H1 (cell line): ENCODE measurements at regions not wholly inside any gene's neighbourhood (a gene's known extent, or its start where the extent isn't known, plus 50 kb on each side); places are given as distances from the start of the nearest gene placed in this dataset.

ENCODE experiments used
- CTCF ChIA-PET: fragments of 300-600 bp; sonication (Branson Sonifier 250); formaldehyde crosslinking; loops from one replicate; lab custom pipeline; 2021; ENCODE audit not compliant: partially characterized antibody; lab: Charles Lee
- POLR2A ChIA-PET: fragments of 300-600 bp; sonication (Branson Sonifier 250); formaldehyde crosslinking; loops from one replicate; lab custom pipeline; 2021; ENCODE audit warnings: inconsistent platforms; ENCODE audit not compliant: partially characterized antibody; lab: Charles Lee
- DNase-seq, 2 experiments: peaks; one replicate each; pipeline versions ENCODE4 v3.0.0 to v3.0.0-alpha.2; 2010 to 2022; ENCODE audit warnings: low spot score in 2 of 2, low read depth in 1 of 2, mixed read lengths in 1 of 2
- FAIRE-seq: peaks from 2 replicates; lab custom pipeline; 2011; peaks lifted over from hg19 to GRCh38; lab: Jason Lieb, UNC
- H2AFZ ChIP-seq: 2 replicates; pipeline ENCODE4 v1.8.1; 2012; ENCODE audit warnings: low read length, inconsistent platforms
- H2AK5ac ChIP-seq: 2 replicates; pipeline ENCODE4 v1.6.1; 2013; ENCODE audit warnings: low read depth, low read length
- H2BK120ac ChIP-seq: replicated peaks from 2 replicates; pipeline ENCODE3; 2013; ENCODE audit warnings: low read depth, low read length, inconsistent platforms
- H2BK12ac ChIP-seq: 2 replicates; pipeline ENCODE4 v1.6.1; 2013; ENCODE audit warnings: low read depth, low read length
- H2BK15ac ChIP-seq: 2 replicates; pipeline ENCODE4 v1.6.1; 2013; ENCODE audit warnings: low read length
- H2BK20ac ChIP-seq: 2 replicates; pipeline ENCODE4 v1.6.1; 2013; ENCODE audit warnings: low read length
- H2BK5ac ChIP-seq: 2 replicates; pipeline ENCODE4 v1.6.1; 2013; ENCODE audit warnings: low read depth, low read length
- H3K14ac ChIP-seq: 2 replicates; pipeline ENCODE4 v1.6.1; 2013; ENCODE audit warnings: inconsistent platforms; ENCODE audit not compliant: insufficient read length
- H3K18ac ChIP-seq: 2 replicates; pipeline ENCODE4 v1.6.1; 2013; ENCODE audit warnings: low read length; ENCODE audit errors: extremely low read depth
- H3K23ac ChIP-seq: 2 replicates; pipeline ENCODE4 v1.6.1; 2013; ENCODE audit warnings: inconsistent platforms; ENCODE audit not compliant: insufficient read length
- H3K23me2 ChIP-seq: 2 replicates; pipeline ENCODE4 v1.6.1; 2013; ENCODE audit warnings: low read depth, low read length
- H3K27ac ChIP-seq: 2 replicates; pipeline ENCODE4 v1.6.1; 2011; ENCODE audit warnings: low read depth, low read length, inconsistent platforms
- H3K27me3 ChIP-seq, 4 experiments: replicated peaks in 1 of 4; 1 replicate in 1 of 4; 2 replicates in 3 of 4; pipeline versions ENCODE4 v1.6.1 to v1.8.1; 2011 to 2013; ENCODE audit warnings: low read length in 3 of 4, mild to moderate bottlenecking in 3 of 4, inconsistent platforms in 2 of 4, mixed read lengths in 2 of 4, moderate library complexity in 1 of 4; ENCODE audit not compliant: control insufficient read depth in 3 of 4, insufficient read depth in 3 of 4; ENCODE audit errors: extremely low read depth in 1 of 4
- H3K36me3 ChIP-seq, 4 experiments: 2 replicates each; pipeline versions ENCODE4 v1.6.1 to v1.8.1; 2011 to 2013; ENCODE audit warnings: mild to moderate bottlenecking in 4 of 4, low read length in 3 of 4, moderate library complexity in 2 of 4, control low read depth in 1 of 4, inconsistent platforms in 1 of 4; ENCODE audit not compliant: insufficient read depth in 4 of 4, control insufficient read depth in 2 of 4
- H3K4ac ChIP-seq: replicated peaks from 2 replicates; pipeline ENCODE3; 2013; ENCODE audit warnings: low read length, low read depth, mixed read lengths, inconsistent platforms; ENCODE audit not compliant: insufficient read length
- H3K4me1 ChIP-seq, 4 experiments: replicated peaks in 1 of 4; 1 replicate in 1 of 4; 2 replicates in 3 of 4; pipeline versions ENCODE4 v1.6.1 to v1.8.1; 2011 to 2013; ENCODE audit warnings: low read length in 3 of 4, inconsistent platforms in 2 of 4, mixed read lengths in 1 of 4; ENCODE audit not compliant: insufficient read depth in 4 of 4, control insufficient read depth in 3 of 4
- H3K4me2 ChIP-seq, 2 experiments: 2 replicates each; pipeline versions ENCODE4 v1.6.1 to v1.8.1; 2011 to 2013; ENCODE audit warnings: low read depth in 2 of 2, low read length in 2 of 2, control low read depth in 1 of 2, inconsistent platforms in 1 of 2, mild to moderate bottlenecking in 1 of 2; ENCODE audit not compliant: insufficient read depth in 1 of 2
- H3K4me3 ChIP-seq, 4 experiments: fragments of 200-600, 300-600 bp in 1 of 4; sonication (generic), shearing (Covaris generic), sonication (Bioruptor Twin) in 1 of 4; 2 replicates each; pipeline versions ENCODE4 v1.5.1 to v1.8.1; 2011 to 2016; ENCODE audit warnings: low read length in 4 of 4, low read depth in 3 of 4, control low read depth in 2 of 4, inconsistent platforms in 2 of 4, mild to moderate bottlenecking in 2 of 4, mixed read lengths in 1 of 4, moderate library complexity in 1 of 4; ENCODE audit not compliant: insufficient read depth in 2 of 4; ENCODE audit errors: extremely low read depth in 1 of 4
- H3K56ac ChIP-seq: replicated peaks from 2 replicates; pipeline ENCODE3; 2013; ENCODE audit warnings: low read depth, mild to moderate bottlenecking, mixed read lengths, low read length, inconsistent platforms; ENCODE audit not compliant: insufficient read length
- H3K79me1 ChIP-seq: 2 replicates; pipeline ENCODE4 v1.6.1; 2013; ENCODE audit warnings: low read depth, low read length, control low read depth
- H3K79me2 ChIP-seq, 2 experiments: 2 replicates each; pipeline versions ENCODE4 v1.6.1 to v1.8.1; 2012 to 2013; ENCODE audit warnings: low read length in 2 of 2, mild to moderate bottlenecking in 2 of 2, inconsistent platforms in 1 of 2; ENCODE audit not compliant: insufficient read depth in 2 of 2, control insufficient read depth in 1 of 2
- H3K9ac ChIP-seq, 4 experiments: replicated peaks in 1 of 4; 1 replicate in 1 of 4; 2 replicates in 3 of 4; pipeline versions ENCODE4 v1.6.1 to v1.8.1; 2011 to 2013; ENCODE audit warnings: low read depth in 3 of 4, low read length in 3 of 4, control low read depth in 2 of 4, mild to moderate bottlenecking in 2 of 4, moderate library complexity in 2 of 4, inconsistent platforms in 1 of 4; ENCODE audit errors: extremely low read depth in 1 of 4
- H3K9me3 ChIP-seq, 2 experiments: 2 replicates each; pipeline versions ENCODE4 v1.6.1 to v1.8.1; 2012 to 2013; ENCODE audit warnings: mild to moderate bottlenecking in 2 of 2, moderate library complexity in 2 of 2, control low read depth in 1 of 2, inconsistent platforms in 1 of 2, low read depth in 1 of 2, low read length in 1 of 2, mixed read lengths in 1 of 2; ENCODE audit not compliant: insufficient read depth in 2 of 2
- H4K20me1 ChIP-seq, 2 experiments: replicated peaks in 1 of 2; 2 replicates each; pipeline versions ENCODE3 to v1.8.1; 2011 to 2013; ENCODE audit warnings: inconsistent platforms in 2 of 2, low read length in 2 of 2, mild to moderate bottlenecking in 1 of 2; ENCODE audit not compliant: insufficient read depth in 2 of 2, control insufficient read depth in 1 of 2
- H4K5ac ChIP-seq: 2 replicates; pipeline ENCODE4 v1.6.1; 2013; ENCODE audit warnings: low read length, low read depth, mixed read lengths, inconsistent platforms; ENCODE audit not compliant: insufficient read length
- H4K8ac ChIP-seq: 2 replicates; pipeline ENCODE4 v1.8.0; 2013; ENCODE audit warnings: mild to moderate bottlenecking, moderate library complexity, low read length, inconsistent platforms; ENCODE audit not compliant: insufficient read depth; ENCODE audit errors: extremely low read depth
- H4K91ac ChIP-seq: replicated peaks from 2 replicates; pipeline ENCODE3; 2013; ENCODE audit warnings: low read length, mixed read lengths, inconsistent platforms; ENCODE audit not compliant: insufficient read length
- GABPA ChIP-seq: IDR thresholded peaks from 2 replicates; pipeline ENCODE4 v1.6.1; 2011; ENCODE audit warnings: mild to moderate bottlenecking, low read length, moderate library complexity, borderline replicate concordance; ENCODE audit not compliant: insufficient read depth
- HDAC2 ChIP-seq, 2 experiments: fragments of 300-600 bp in 1 of 2; sonication (generic) in 1 of 2; IDR thresholded peaks; 2 replicates each; pipeline ENCODE4 v1.6.1; 2011 to 2012; ENCODE audit warnings: low read depth in 2 of 2, low read length in 2 of 2, mild to moderate bottlenecking in 2 of 2, moderate library complexity in 2 of 2, borderline replicate concordance in 1 of 2, inconsistent platforms in 1 of 2
- RFX5 ChIP-seq: IDR thresholded peaks from 2 replicates; pipeline ENCODE4 v1.6.1; 2011; ENCODE audit warnings: low read depth, low read length, improper control_type of control experiment, borderline replicate concordance
- WGBS, 2 experiments: shearing (Covaris generic) in 1 of 2; methylation state at CpG; one replicate each; pipeline versions ENCODE4 v1.1.6 to v1.1.7; 2013 to 2015; ENCODE audit warnings: low lambda C conversion rate in 2 of 2, mixed read lengths in 2 of 2, inconsistent platforms in 1 of 2, low coverage in 1 of 2, missing lambda C conversion rate in 1 of 2; ENCODE audit not compliant: insufficient replicate concordance in 2 of 2, insufficient coverage in 1 of 2, insufficient read length in 1 of 2; ENCODE audit errors: extremely low coverage in 1 of 2, missing lambda C conversion rate in 1 of 2; 5-methylcytosine and 5-hydroxymethylcytosine counted together

DNA sequence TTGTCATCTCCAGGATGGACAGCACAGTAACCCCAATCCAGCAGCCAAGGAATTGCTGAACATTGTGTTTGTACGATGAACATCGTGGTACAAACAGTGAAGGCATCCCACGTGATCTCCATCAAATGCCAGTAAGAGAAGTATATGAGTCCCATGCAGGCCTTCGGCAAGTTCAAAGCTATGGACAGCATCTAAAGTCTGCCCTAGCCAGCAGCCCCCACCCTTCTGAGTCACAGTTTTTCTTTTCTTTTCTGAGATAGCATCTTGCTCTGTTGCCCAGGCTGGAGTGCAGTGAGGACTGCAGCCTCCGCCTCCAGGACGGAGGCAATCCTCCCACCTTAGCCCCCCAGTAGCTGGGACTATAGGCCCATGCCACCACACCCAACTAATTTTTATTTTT is 71.0 kb upstream of the SRD5A2 start:
- Histone ChIP-seq H3K27me3 (no peaks in the 10 kb centered on the region), H3K14ac (no peak overlapping the region), H2BK120ac (no peak overlapping the region), H3K79me2 (no peaks in the 10 kb centered on the region), H3K23ac (no peak overlapping the region), H2BK15ac (no peak overlapping the region), H2AFZ (no peak overlapping the region), H3K4me3 (no peak overlapping the region), H3K4ac (no peak overlapping the region), H3K36me3 (no peaks in the 10 kb centered on the region), H3K4me2 (no peak overlapping the region), H3K9me3 (peaks cover 33 to 57% of the 10 kb centered on the region in 2 experiments), H4K8ac (no peak overlapping the region), H3K27ac (no peak overlapping the region), H3K56ac (no peak overlapping the region), H3K4me1 (no peaks in the 10 kb centered on the region), H3K18ac (no peak overlapping the region), H4K5ac (no peak overlapping the region), H3K9ac (no peak overlapping the region), H2AK5ac (no peak overlapping the region), H4K20me1 (no peaks in the 10 kb centered on the region), H2BK5ac (no peak overlapping the region), H3K23me2 (no peaks in the 10 kb centered on the region), H4K91ac (no peak overlapping the region), H2BK20ac (no peak overlapping the region), H3K79me1 (no peaks in the 10 kb centered on the region), H2BK12ac (no peak overlapping the region)
- FAIRE-seq (no peak), DNase-seq (no peak)
- 90% methylated on average over 6 of the region's 6 CpGs; no CpG with 5 or more reads in 1 of the 2 experiments for WGBS, 2 experiments
- TF ChIP-seq GABPA (no peak), HDAC2 (IDR thresholded peaks at IDR 0.05; ENCODE audit: borderline replicate concordance in 1 of 2, low read depth in 2 of 2, low read length in 2 of 2) (no peak), RFX5 (no peak)
- CTCF ChIA-PET, result interaction anchor here (1.3 kb wide), 1 partner anchor 13 kb away, joined by 3 read pairs; no protein-coding TSS in a partner anchor
- POLR2A ChIA-PET, result no interaction called here
